Loucy (cell line): ENCODE measurements at regions not wholly inside any gene's neighbourhood (a gene's known extent, or its start where the extent isn't known, plus 50 kb on each side); places are given as distances from the start of the nearest gene placed in this dataset.

Experiments used
- H2AFZ ChIP-seq: fragments of 200-600 bp; sonication (generic); 2 replicates; pipeline ENCODE4 v1.6.0; 2016; ENCODE audit warnings: antibody characterized with exemption, mild to moderate bottlenecking, low read length, moderate library complexity
- H3F3A ChIP-seq: fragments of 200-600 bp; 2 replicates; pipeline ENCODE4 v1.6.0; 2016; ENCODE audit warnings: antibody characterized with exemption, low read depth, mild to moderate bottlenecking
- H3K27me3 ChIP-seq: fragments of 200-600 bp; sonication (generic); 2 replicates; pipeline ENCODE4 v1.6.1; 2014; ENCODE audit warnings: low read length, mild to moderate bottlenecking; ENCODE audit not compliant: insufficient read depth, poor library complexity, severe bottlenecking
- H3K36me3 ChIP-seq: fragments of 200-600 bp; sonication (generic); 2 replicates; pipeline ENCODE4 v1.6.1; 2016; ENCODE audit warnings: low read length; ENCODE audit not compliant: insufficient read depth
- H3K4me1 ChIP-seq: fragments of 200-600 bp; sonication (generic); 2 replicates; pipeline ENCODE4 v1.5.1; 2014; ENCODE audit warnings: low read length, mild to moderate bottlenecking; ENCODE audit not compliant: insufficient read depth, poor library complexity, severe bottlenecking
- H3K4me2 ChIP-seq: fragments of 200-600 bp; sonication (generic); 2 replicates; pipeline ENCODE4 v1.6.0; 2014; ENCODE audit warnings: antibody characterized with exemption, low read length, low read depth, mild to moderate bottlenecking; ENCODE audit not compliant: poor library complexity, severe bottlenecking
- H3K4me3 ChIP-seq: fragments of 200-600 bp; sonication (generic); 2 replicates; pipeline ENCODE4 v1.5.1; 2014; ENCODE audit warnings: low read length, mild to moderate bottlenecking, mixed read lengths; ENCODE audit not compliant: poor library complexity, severe bottlenecking
- H3K79me2 ChIP-seq: fragments of 200-600 bp; sonication (generic); 2 replicates; pipeline ENCODE4 v1.6.1; 2014; ENCODE audit warnings: low read length; ENCODE audit not compliant: insufficient read depth
- H3K9ac ChIP-seq: fragments of 200-600 bp; sonication (generic); 2 replicates; pipeline ENCODE4 v1.6.0; 2014; ENCODE audit warnings: mild to moderate bottlenecking, low read depth, low read length, moderate library complexity; ENCODE audit not compliant: poor library complexity, severe bottlenecking
- H3K9me2 ChIP-seq: fragments of 200-600 bp; sonication (generic); replicated peaks from 2 replicates; pipeline ENCODE4 v1.6.1; 2016; ENCODE audit warnings: low read depth, low read length, mixed read lengths
- H3K9me3 ChIP-seq: fragments of 200-600 bp; sonication (generic); 2 replicates; pipeline ENCODE4 v1.6.1; 2014; ENCODE audit warnings: mild to moderate bottlenecking, antibody characterized with exemption, low read length, low read depth; ENCODE audit not compliant: insufficient read depth
- H4K20me1 ChIP-seq: fragments of 200-600 bp; sonication (generic); 2 replicates; pipeline ENCODE4 v1.6.0; 2014; ENCODE audit warnings: antibody characterized with exemption, low read length, mild to moderate bottlenecking; ENCODE audit not compliant: insufficient read depth, poor library complexity, severe bottlenecking
- EZH2phosphoT487 ChIP-seq: fragments of 200-600 bp; IDR thresholded peaks from 2 replicates; pipeline ENCODE4 v1.6.1; 2018; ENCODE audit warnings: antibody characterized with exemption, mild to moderate bottlenecking, moderate library complexity, borderline replicate concordance
- TF ChIP-seq, protein P1 (sequence below): fragments of 200-600 bp; sonication (generic); conservative IDR thresholded peaks from 2 replicates; pipeline ENCODE4 v1.5.1; 2014; ENCODE audit warnings: mild to moderate bottlenecking, antibody characterized with exemption, low read length

DNA sequence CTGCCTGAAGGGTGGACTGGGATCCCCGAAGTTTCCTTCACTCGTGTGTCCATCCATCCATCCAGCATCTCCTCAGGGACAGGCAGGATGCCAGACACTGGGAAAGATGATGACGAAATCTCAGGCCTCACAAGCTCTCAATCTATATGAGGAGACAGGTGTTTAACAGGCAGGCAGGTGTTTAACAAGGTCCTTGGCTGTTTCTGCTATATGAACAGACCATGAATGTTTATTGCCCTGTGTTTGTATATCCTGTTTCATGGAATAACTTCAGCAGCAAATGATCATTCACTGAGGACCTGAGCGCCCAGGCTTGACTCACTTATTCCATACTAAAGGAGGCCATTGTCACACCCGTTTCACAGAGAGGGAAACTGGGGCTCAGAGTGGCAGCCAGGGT, 685.8 kb upstream of the HS6ST1 start:
- H4K20me1 ChIP-seq, result no peaks in the 10 kb centered on the region
- no peaks in the 10 kb centered on the region for H3K36me3 ChIP-seq
- no peaks in the 10 kb centered on the region for H3K27me3 ChIP-seq
- no peak overlapping the region for H2AFZ ChIP-seq
- H3K4me3 ChIP-seq, result no peak overlapping the region
- TF ChIP-seq, protein P1, sequence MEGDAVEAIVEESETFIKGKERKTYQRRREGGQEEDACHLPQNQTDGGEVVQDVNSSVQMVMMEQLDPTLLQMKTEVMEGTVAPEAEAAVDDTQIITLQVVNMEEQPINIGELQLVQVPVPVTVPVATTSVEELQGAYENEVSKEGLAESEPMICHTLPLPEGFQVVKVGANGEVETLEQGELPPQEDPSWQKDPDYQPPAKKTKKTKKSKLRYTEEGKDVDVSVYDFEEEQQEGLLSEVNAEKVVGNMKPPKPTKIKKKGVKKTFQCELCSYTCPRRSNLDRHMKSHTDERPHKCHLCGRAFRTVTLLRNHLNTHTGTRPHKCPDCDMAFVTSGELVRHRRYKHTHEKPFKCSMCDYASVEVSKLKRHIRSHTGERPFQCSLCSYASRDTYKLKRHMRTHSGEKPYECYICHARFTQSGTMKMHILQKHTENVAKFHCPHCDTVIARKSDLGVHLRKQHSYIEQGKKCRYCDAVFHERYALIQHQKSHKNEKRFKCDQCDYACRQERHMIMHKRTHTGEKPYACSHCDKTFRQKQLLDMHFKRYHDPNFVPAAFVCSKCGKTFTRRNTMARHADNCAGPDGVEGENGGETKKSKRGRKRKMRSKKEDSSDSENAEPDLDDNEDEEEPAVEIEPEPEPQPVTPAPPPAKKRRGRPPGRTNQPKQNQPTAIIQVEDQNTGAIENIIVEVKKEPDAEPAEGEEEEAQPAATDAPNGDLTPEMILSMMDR, result no peak
- TF ChIP-seq EZH2phosphoT487, result no peak
- no peaks in the 10 kb centered on the region for H3K9me2 ChIP-seq
- H3F3A ChIP-seq, result no peaks in the 10 kb centered on the region
- no peak overlapping the region for H3K4me2 ChIP-seq
- no peaks in the 10 kb centered on the region for H3K79me2 ChIP-seq
- peaks cover 9% of the 10 kb centered on the region for H3K4me1 ChIP-seq
- H3K9ac ChIP-seq, result no peak overlapping the region
- H3K9me3 ChIP-seq, result no peaks in the 10 kb centered on the region

DNA sequence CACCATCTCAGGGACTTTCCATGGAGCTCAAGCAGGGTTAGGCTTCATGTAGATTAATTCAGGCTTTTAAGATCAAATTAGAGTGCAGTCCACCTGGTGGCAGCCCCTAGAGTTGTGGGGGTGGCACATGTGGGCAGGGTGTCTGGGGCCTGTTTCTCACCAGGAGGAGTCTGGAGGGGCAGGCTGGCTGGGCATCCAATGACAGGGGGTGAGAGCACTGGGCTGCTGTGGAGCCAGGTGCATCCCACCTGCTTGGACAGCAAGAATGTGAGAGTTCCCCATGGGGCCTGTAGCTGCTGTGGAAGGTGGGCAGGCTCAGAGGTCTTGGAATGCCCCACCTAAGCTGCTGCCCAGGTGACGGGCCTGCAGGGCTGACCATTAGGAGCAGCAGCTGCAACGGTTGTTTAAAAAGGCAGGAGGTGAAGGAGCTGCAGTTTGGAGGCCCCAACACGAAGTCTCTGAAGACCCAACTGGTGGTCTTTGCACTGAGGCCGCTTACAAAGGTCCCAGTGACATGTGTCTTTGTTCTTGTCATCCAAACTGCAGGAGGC, 686.3 kb upstream of the HS6ST1 start:
- TF ChIP-seq, protein P1, result no peak
- no peak for TF ChIP-seq EZH2phosphoT487
- Histone ChIP-seq H4K20me1 (no peaks in the 10 kb centered on the region), H3K4me3 (no peak overlapping the region), H3K9me2 (no peaks in the 10 kb centered on the region), H3K9ac (no peak overlapping the region), H3K4me1 (peaks cover 12% of the 10 kb centered on the region), H3K9me3 (no peaks in the 10 kb centered on the region), H3F3A (no peaks in the 10 kb centered on the region), H2AFZ (no peak overlapping the region), H3K36me3 (no peaks in the 10 kb centered on the region), H3K27me3 (no peaks in the 10 kb centered on the region), H3K4me2 (no peak overlapping the region), H3K79me2 (no peaks in the 10 kb centered on the region)

DNA sequence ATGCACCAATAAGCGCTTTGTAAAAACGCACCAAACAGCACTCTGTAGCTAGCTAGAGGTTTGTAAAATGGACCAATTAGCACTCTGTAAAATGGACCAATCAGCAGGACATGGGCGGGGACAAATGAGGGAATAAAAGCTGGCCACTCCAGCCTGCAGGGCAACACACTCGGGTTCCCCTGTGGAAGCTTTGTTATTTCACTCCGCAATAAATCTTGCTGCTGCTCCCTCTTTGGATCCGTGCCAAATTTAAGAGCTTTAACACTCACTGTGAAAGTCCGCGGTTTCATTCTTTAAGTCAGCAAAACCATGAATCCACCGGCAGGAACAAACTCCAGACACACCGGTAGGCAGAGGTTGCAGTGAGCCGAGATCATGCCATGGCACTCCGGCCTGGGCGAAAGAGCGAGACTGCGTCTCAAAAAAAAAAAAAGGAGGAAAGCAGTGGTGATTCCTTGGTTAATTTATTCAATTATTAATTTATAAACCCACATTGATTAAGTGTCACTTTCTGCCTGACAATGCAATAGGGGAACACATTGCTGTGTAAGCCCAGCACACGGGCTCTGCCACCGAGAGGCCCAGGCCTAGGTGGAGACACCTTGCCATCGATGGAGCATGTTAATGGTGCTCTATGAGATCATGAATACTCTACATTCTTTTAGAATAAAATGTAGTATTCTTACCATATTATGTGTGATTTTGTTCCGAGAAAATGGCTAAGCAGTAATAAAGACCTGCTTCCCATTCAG, 687.6 kb upstream of the HS6ST1 start:
- Histone ChIP-seq H3K36me3 (no peaks in the 10 kb centered on the region), H3K9me3 (no peaks in the 10 kb centered on the region), H3K79me2 (no peaks in the 10 kb centered on the region), H3F3A (no peaks in the 10 kb centered on the region), H3K4me1 (peaks cover 25% of the 10 kb centered on the region), H3K9me2 (no peaks in the 10 kb centered on the region), H3K27me3 (no peaks in the 10 kb centered on the region), H4K20me1 (no peaks in the 10 kb centered on the region), H2AFZ (no peak overlapping the region), H3K9ac (no peak overlapping the region), H3K4me3 (no peak overlapping the region), H3K4me2 (no peak overlapping the region)
- TF ChIP-seq, protein P1, result no peak
- no peak for TF ChIP-seq EZH2phosphoT487
